ENCODE measurements at regions not wholly inside any gene's neighbourhood (a gene's known extent, or its start where the extent isn't known, plus 50 kb on each side); places are given as distances from the start of the nearest gene placed in this dataset.

GRCh38 chr1:95716550-95716949, 482.5 kb downstream of the RWDD3 start (continued):
- TF ChIP-seq CHD7 (IDR thresholded peaks at IDR 0.05; ENCODE audit: insufficient replicate concordance, low read length) (no peak), RBBP5 (IDR thresholded peaks at IDR 0.05; ENCODE audit: borderline replicate concordance, low read depth, low read length) (no peak), BRCA1 (IDR thresholded peaks at IDR 0.05; ENCODE audit: low read depth, low read length) (no peak), CREB1 (IDR thresholded peaks at IDR 0.05) (no peak), JUN (IDR thresholded peaks at IDR 0.05; ENCODE audit: low read depth, low read length) (no peak), RAD21 (IDR thresholded peaks at IDR 0.05 in 1 of 2, conservative IDR thresholded peaks at IDR 0.05 in 1 of 2; ENCODE audit: low read depth in 2 of 2, low read length in 2 of 2) (no peak), NRF1 (IDR thresholded peaks at IDR 0.05; ENCODE audit: low read depth, low read length) (no peak)

Measured in H1 (cell line).